ENCODE measurements at regions not wholly inside any gene's neighbourhood (a gene's known extent, or its start where the extent isn't known, plus 50 kb on each side); places are given as distances from the start of the nearest gene placed in this dataset.

DNA sequence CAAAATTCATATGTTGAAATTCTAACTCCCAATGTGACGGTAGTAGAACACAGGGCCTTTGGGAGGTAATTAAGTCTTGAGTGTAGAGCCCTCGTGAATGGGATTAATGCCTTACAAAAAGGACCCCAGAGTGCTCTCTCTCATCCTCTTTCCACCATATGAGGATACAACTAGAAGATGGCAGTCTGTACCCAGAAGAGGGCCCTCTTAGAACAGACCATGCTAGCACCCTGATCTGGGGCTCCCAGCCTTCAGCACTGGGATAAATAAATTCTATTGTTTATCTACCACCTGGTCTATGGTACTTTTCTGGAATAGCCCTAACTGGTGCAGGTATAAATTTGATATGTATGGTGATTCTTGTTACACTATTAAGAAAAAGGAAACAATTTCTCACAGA, 332.3 kb downstream of the BRINP1 start:
- no peak for TF ChIP-seq POLR2A (IDR thresholded peaks at IDR 0.05)
- TF ChIP-seq CTCF (IDR thresholded peaks at IDR 0.05): no peak
